Eye (tissue), 1 donor: ENCODE measurements at regions not wholly inside any gene's neighbourhood (a gene's known extent, or its start where the extent isn't known, plus 50 kb on each side); places are given as distances from the start of the nearest gene placed in this dataset.
"Not testable (repeated sequence)": the region's sequence is repeated elsewhere in the genome, so short reads cannot be mapped to it uniquely, and the experiment has no call there.

Experiments used
- DNase-seq: peaks from one replicate; pipeline ENCODE4 v3.0.0-alpha.2; 2015

GRCh38 chr6:28626386-28626785, 100.7 kb downstream of the GPX5 start:
- not testable (repeated sequence) for DNase-seq

- no peak for DNase-seq
Measured at GRCh38 chr6:28632326-28632851, 106.7 kb downstream of the GPX5 start.

- DNase-seq: no peak
Measured at GRCh38 chr6:28633445-28634215, 107.9 kb downstream of the GPX5 start.

- peak; percentile 43 for DNase-seq
Measured at GRCh38 chr6:28634411-28634760, 108.7 kb downstream of the GPX5 start.

- peak; percentile 89 for DNase-seq
Measured at GRCh38 chr6:28634761-28635546, 109.3 kb downstream of the GPX5 start.

GRCh38 chr6:28635547-28636158, 110.0 kb downstream of the GPX5 start:
- DNase-seq: peak; percentile 71

- DNase-seq: no peak
Measured at GRCh38 chr6:28638787-28639430, 113.2 kb downstream of the GPX5 start.

GRCh38 chr6:28639445-28640290, 114.0 kb downstream of the GPX5 start:
- not testable (repeated sequence) for DNase-seq

GRCh38 chr6:28643017-28643740, 117.5 kb downstream of the GPX5 start:
- peak; percentile 69 for DNase-seq

- no peak for DNase-seq
Measured at GRCh38 chr6:28646650-28647049, 121.0 kb downstream of the GPX5 start.

GRCh38 chr6:28648035-28648877, 122.6 kb downstream of the GPX5 start:
- peak; percentile 98 for DNase-seq

GRCh38 chr6:28648878-28649375, 123.2 kb downstream of the GPX5 start:
- DNase-seq: no peak

- DNase-seq: no peak
Measured at GRCh38 chr6:28651161-28651560, 125.5 kb downstream of the GPX5 start.

- DNase-seq: no peak
Measured at GRCh38 chr6:28653876-28654275, 128.2 kb downstream of the GPX5 start.

GRCh38 chr6:28655164-28655563, 129.5 kb downstream of the GPX5 start:
- no peak for DNase-seq

- no peak for DNase-seq
Measured at GRCh38 chr6:28656715-28657114, 131.0 kb downstream of the GPX5 start.

- DNase-seq: peak; percentile 71
Measured at GRCh38 chr6:28657381-28657768, 131.7 kb downstream of the GPX5 start.

- peak; percentile 95 for DNase-seq
Measured at GRCh38 chr6:28657769-28658465, 132.2 kb downstream of the GPX5 start.

- no peak for DNase-seq
Measured at GRCh38 chr6:28658475-28659249, 133.0 kb downstream of the GPX5 start.
